ENCODE measurements at regions not wholly inside any gene's neighbourhood (a gene's known extent, or its start where the extent isn't known, plus 50 kb on each side); places are given as distances from the start of the nearest gene placed in this dataset.
A peak's percentile ranks its signal among the peaks of the same experiment; 100 is the strongest.

DNA sequence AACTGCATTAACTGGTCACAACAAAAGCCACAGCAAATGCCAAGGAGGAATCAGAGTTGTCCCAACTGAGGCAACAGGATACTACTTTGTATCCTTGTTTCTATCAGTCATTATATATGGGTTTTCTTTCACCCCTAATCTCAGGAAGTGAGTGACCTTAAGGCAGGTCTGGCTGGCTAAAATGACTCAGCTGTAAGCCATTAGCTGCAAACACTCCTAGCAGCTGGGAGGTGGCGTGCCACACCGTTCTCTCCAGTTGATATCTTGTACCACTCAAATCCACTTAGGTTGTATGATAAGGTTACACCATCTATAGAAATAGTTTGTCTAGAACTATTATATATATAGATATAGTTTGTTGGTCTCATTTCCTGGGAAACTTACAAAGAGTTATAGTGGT, 171.1 kb upstream of the MC4R start:
- TF ChIP-seq, protein P1, sequence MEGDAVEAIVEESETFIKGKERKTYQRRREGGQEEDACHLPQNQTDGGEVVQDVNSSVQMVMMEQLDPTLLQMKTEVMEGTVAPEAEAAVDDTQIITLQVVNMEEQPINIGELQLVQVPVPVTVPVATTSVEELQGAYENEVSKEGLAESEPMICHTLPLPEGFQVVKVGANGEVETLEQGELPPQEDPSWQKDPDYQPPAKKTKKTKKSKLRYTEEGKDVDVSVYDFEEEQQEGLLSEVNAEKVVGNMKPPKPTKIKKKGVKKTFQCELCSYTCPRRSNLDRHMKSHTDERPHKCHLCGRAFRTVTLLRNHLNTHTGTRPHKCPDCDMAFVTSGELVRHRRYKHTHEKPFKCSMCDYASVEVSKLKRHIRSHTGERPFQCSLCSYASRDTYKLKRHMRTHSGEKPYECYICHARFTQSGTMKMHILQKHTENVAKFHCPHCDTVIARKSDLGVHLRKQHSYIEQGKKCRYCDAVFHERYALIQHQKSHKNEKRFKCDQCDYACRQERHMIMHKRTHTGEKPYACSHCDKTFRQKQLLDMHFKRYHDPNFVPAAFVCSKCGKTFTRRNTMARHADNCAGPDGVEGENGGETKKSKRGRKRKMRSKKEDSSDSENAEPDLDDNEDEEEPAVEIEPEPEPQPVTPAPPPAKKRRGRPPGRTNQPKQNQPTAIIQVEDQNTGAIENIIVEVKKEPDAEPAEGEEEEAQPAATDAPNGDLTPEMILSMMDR (conservative IDR thresholded peaks at IDR 0.05; ENCODE audit: low read depth): no peak
- POLR2A ChIA-PET (ENCODE audit: low non-redundant PET): no interaction called here
- no peak for DNase-seq (ENCODE audit: low spot score)
- H3K27ac ChIP-seq: no peak overlapping the region
- CTCF ChIA-PET: no interaction called here

GRCh38 chr18:60549338-60549960, 176.9 kb upstream of the MC4R start:
- CTCF ChIA-PET: interaction anchor here (0.6 to 2.1 kb wide), 6 partner anchors 15 to 609 kb away, joined by 3 to 12 read pairs (median 4); no protein-coding TSS in a partner anchor
- DNase-seq (ENCODE audit: low spot score): no peak
- H3K27ac ChIP-seq: no peak overlapping the region
- POLR2A ChIA-PET (ENCODE audit: low non-redundant PET): no interaction called here
- TF ChIP-seq, protein P1 (conservative IDR thresholded peaks at IDR 0.05; ENCODE audit: low read depth): peak; percentile 77

- H3K27ac ChIP-seq: no peak overlapping the region
- CTCF ChIA-PET: no interaction called here
- TF ChIP-seq, protein P1 (conservative IDR thresholded peaks at IDR 0.05; ENCODE audit: low read depth): no peak
- POLR2A ChIA-PET (ENCODE audit: low non-redundant PET): no interaction called here
- no peak for DNase-seq (ENCODE audit: low spot score)
These were observed 180.4 kb upstream of the MC4R start for GRCh38 chr18:60552948-60553347.

DNA sequence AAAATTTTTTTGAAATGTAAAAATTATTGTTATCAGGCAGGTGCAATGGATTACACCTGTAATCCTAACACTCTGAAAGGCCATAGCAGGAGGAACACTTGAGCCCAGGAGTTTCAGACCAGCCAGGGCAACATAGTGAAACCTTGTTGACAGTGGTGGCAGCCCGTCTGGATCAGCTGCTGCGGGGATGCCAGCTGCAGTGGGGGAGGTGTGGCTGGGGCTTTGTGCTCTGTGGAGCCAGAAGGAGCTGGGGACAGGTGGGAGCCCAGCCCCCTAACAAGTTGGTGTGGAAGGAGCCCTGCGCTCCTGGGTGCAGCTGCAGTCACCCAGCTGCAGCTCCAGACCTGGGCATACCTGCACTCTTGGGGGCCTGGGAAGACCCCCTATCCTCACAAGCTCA, 182.4 kb upstream of the MC4R start:
- ChIA-PET CTCF (no interaction called here), POLR2A (ENCODE audit: low non-redundant PET) (no interaction called here)
- DNase-seq (ENCODE audit: low spot score): no peak
- H3K27ac ChIP-seq: no peak overlapping the region
- TF ChIP-seq, protein P1 (conservative IDR thresholded peaks at IDR 0.05; ENCODE audit: low read depth): no peak

DNA sequence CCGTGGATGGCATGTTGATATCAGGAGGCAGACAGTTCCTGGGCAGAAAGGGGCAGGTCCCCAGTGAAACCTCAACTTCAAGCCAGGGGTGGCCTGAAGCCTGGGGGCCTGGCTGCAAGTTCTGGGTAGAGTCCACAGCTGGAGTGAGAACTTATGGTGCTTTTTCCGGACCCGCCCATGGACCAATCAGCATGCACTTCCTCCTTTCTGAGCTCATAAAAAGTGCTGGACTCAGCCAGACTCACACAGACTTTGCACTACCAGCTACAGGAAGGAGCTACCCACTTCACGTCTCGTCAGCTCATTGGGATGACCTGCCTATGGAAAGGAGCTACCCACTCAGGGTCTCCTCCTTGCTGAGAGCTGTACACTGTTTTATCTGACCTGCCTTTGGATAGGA, 183.1 kb upstream of the MC4R start:
- ChIA-PET CTCF (no interaction called here), POLR2A (ENCODE audit: low non-redundant PET) (no interaction called here)
- DNase-seq (ENCODE audit: low spot score): no peak
- TF ChIP-seq, protein P1 (conservative IDR thresholded peaks at IDR 0.05; ENCODE audit: low read depth): no peak
- H3K27ac ChIP-seq: no peak overlapping the region

DNA sequence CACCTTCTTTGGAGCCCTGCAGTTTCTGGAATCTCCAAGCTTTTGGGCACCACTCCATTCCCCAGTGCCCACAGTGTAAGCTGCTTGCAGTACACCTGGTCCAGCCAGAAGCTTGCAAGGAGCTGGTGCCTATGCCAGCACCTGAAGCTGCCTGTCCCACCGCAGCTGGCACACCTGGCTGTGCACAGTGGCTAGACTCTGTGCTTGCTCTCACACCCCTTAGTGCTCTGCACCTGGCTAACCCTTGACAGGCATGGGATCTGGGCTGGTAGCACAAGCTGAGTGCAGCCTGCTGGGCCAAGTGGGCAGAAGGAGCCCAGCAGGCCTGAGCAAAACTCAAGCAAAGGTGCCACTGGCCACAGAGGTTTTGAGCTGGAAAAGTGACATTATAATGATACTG, 183.8 kb upstream of the MC4R start:
- no peak for DNase-seq (ENCODE audit: low spot score)
- TF ChIP-seq, protein P1 (conservative IDR thresholded peaks at IDR 0.05; ENCODE audit: low read depth): no peak
- H3K27ac ChIP-seq: no peak overlapping the region
- ChIA-PET POLR2A (ENCODE audit: low non-redundant PET) (no interaction called here), CTCF (interaction anchor here (0.6 kb wide), 1 partner anchor 687 kb away, joined by 3 read pairs; no protein-coding TSS in a partner anchor)

Data from RWPE1 (cell line).